Activated T-helper 17 cell treated with anti-CD3 and anti-CD28 coated beads, Interleukin-2, amount 50 U/mL, for 72 hours (primary cell): ENCODE measurements at regions not wholly inside any gene's neighbourhood (a gene's known extent, or its start where the extent isn't known, plus 50 kb on each side); places are given as distances from the start of the nearest gene placed in this dataset.

Experiments used
- ATAC-seq: fragments of 150-1000 bp; cut with Tn5 transposase; replicated peaks from 2 replicates; pipeline ENCODE4 v1.10.0; 2021; ENCODE audit warnings: mild to moderate bottlenecking, moderate library complexity
- H3K27ac Mint-ChIP-seq: one replicate; pipeline ENCODE4 v1.8.0; 2022; ENCODE audit warnings: mixed read lengths
- H3K27me3 Mint-ChIP-seq: one replicate; pipeline ENCODE4 v1.8.0; 2022; ENCODE audit warnings: mixed read lengths
- H3K36me3 Mint-ChIP-seq: one replicate; pipeline ENCODE4 v1.8.0; 2022; ENCODE audit warnings: low read depth, mild to moderate bottlenecking, mixed read lengths
- H3K4me1 Mint-ChIP-seq: one replicate; pipeline ENCODE4 v1.8.0; 2022; ENCODE audit warnings: mixed read lengths
- H3K4me3 Mint-ChIP-seq: one replicate; pipeline ENCODE4 v1.8.0; 2022; ENCODE audit warnings: mild to moderate bottlenecking, mixed read lengths
- H3K9me3 Mint-ChIP-seq: one replicate; pipeline ENCODE4 v1.8.0; 2022; ENCODE audit warnings: mixed read lengths

DNA sequence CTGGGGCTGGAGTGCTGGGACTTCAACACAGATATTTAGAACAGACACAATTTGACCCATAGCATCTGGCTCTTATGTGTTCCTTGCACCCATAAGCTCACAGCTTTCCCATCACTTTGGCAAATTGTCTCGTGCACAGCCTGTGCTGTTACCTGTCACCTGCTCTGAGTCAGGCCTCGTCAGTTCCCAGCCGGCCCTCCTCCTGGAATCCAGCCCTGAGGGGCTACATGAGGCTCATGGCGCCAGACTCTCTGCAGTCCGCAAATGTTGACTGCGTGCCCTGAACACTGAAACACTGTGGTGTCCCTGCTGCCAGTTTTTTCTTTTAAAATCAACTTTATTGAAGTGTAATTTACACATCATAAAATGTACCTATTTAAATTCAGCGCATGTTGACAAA, 65.4 kb upstream of the BZW1 start:
- H3K27me3 Mint-ChIP-seq, result no peaks in the 10 kb centered on the region
- H3K9me3 Mint-ChIP-seq, result no peaks in the 10 kb centered on the region
- H3K36me3 Mint-ChIP-seq, result no peaks in the 10 kb centered on the region
- H3K4me1 Mint-ChIP-seq, result no peaks in the 10 kb centered on the region
- no peak overlapping the region for H3K27ac Mint-ChIP-seq
- no peak overlapping the region for H3K4me3 Mint-ChIP-seq
- no peak for ATAC-seq

DNA sequence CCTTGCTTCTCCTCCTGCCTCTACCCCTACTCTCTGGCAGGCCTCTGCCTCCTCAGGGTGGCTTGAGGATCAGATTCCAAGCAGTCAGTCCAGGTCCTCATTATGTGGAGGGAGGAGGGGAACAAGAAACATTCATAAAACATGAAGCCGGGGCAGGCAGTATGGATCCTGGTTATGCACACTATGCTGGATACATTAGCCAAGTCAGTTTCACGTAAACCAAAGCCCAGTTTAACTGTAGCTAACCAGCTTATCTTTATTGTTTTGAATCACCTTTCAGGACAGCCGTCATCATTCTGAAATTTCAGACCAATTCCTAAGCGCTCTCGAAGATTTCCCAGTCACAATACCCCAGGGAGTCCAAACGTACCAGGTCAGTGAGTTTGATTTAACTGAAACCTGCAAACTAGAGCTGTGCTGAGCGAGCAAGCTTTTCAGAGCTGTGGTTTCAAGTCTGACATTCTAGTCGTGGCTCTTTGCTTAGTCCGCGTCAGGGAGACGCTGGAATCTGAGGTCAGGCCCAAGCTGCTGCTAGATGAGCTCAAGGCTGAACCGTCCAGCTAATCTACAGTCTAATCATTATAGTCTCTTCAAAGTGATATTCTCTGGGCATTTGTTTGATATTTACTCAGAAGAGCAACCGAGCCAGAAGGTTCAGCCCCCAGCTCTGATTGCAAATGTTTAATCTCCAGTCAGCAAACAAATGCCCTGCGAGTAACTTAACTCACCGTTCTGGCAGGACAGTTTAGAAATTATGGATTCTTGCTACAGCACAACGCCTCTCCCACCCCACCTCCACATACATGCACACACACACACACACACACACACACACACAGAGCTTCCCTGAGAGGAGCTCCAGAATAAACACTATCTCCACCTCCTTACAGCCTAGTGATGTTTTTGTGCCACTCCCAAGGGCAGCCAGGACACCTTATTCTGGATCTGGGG, 63.8 kb upstream of the BZW1 start:
- no peak for ATAC-seq
- H3K27me3 Mint-ChIP-seq, result peaks cover 5% of the 10 kb centered on the region
- no peaks in the 10 kb centered on the region for H3K4me1 Mint-ChIP-seq
- H3K4me3 Mint-ChIP-seq, result no peak overlapping the region
- H3K27ac Mint-ChIP-seq, result peak overlapping the region; percentile 20
- H3K36me3 Mint-ChIP-seq, result no peaks in the 10 kb centered on the region
- no peaks in the 10 kb centered on the region for H3K9me3 Mint-ChIP-seq

- no peak overlapping the region for H3K4me3 Mint-ChIP-seq
- H3K36me3 Mint-ChIP-seq, result no peaks in the 10 kb centered on the region
- peak overlapping the region; percentile 20 for H3K27ac Mint-ChIP-seq
- no peaks in the 10 kb centered on the region for H3K9me3 Mint-ChIP-seq
- no peak for ATAC-seq
- H3K27me3 Mint-ChIP-seq, result peaks cover 8% of the 10 kb centered on the region
- H3K4me1 Mint-ChIP-seq, result no peaks in the 10 kb centered on the region
Measured at GRCh38 chr2:200748779-200749178, 62.9 kb upstream of the BZW1 start.

DNA sequence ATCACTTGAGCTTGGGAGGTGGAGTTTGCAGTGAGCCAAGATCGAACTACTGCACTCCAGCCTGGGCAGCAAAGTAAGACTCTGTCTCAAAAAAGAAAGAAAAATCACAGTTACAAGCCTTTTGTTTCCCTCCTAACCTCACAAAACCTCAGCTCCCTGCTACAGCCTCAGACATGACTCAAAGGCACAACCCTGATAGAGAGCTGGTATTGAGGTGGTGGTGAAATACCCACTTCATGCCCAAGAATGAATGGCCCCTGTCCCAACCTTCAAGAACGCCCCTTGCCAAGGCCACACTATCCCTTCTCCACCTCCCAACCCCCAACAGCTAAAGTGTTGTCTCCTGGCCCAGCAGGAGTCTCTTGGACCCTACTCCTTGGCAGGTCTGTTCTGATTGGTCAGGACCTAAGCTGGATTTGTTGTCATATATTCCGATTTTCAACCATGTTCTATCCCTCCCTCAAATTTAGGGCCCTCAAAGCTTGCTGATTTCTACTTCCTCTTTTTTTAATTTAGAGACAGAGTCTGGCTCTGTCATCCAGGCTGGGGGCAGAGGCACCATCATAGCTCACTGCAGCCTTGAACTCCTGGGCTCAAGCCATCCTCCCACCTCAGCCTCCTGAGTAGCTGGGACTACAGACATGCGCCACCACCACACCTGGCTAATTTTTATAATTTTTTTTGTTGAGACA, 61.9 kb upstream of the BZW1 start:
- Mint-ChIP-seq H3K27me3 (peaks cover 13% of the 10 kb centered on the region), H3K27ac (no peak overlapping the region), H3K36me3 (no peaks in the 10 kb centered on the region), H3K4me3 (no peak overlapping the region), H3K4me1 (no peaks in the 10 kb centered on the region), H3K9me3 (no peaks in the 10 kb centered on the region)
- no peak for ATAC-seq

DNA sequence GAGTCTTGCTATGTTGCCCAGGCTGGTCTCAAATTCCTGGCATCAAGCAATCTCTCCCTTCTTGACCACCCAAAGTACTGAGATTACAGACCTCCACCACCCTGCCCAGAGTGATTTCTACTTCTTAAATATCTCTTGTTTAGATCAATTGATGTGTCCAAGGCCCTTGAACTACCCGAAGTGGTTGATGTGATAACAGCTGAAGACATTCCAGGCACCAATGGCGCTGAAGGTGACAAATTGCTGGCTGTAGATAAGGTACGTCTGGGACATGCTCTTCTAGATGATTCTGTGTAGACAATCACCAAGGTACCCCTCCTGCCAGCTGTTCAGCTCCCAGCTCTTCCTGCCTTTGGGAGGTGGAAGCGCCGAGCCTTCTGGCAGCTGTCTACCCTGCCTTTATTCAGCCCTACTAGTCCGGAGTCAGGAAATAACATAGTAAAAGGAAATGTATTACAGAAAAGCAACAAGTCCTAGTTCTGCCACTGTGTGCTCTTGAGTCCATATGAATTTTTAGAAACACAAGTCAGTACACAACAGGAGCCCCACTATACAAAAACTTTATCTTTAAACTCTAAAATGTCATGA, 61.3 kb upstream of the BZW1 start:
- no peak overlapping the region for H3K27ac Mint-ChIP-seq
- no peak for ATAC-seq
- H3K27me3 Mint-ChIP-seq, result peaks cover 16% of the 10 kb centered on the region

DNA sequence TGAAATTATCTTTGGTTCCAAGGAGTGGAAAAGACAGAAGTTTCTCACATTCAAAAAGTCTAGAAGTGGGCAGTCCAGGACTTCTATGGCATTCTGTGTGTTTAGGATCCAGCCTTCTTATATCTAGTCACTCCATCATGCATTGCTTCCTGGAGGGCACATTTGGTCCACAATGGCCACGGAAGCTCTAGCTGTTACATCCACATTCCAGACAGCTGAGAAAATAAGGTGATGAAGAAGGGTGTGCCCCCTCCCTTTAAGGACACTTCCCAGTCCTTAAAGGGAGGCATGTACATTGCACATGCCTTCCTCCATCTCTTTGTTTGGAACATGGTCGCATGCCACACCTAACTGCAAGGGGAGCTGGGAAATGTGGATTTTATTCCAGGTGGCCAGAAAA, 59.9 kb upstream of the BZW1 start:
- no peaks in the 10 kb centered on the region for H3K36me3 Mint-ChIP-seq
- no peaks in the 10 kb centered on the region for H3K4me1 Mint-ChIP-seq
- peaks cover 16% of the 10 kb centered on the region for H3K27me3 Mint-ChIP-seq
- H3K4me3 Mint-ChIP-seq, result no peak overlapping the region
- H3K9me3 Mint-ChIP-seq, result no peaks in the 10 kb centered on the region
- H3K27ac Mint-ChIP-seq, result no peak overlapping the region
- ATAC-seq, result no peak

More for the DNA sequence above, 61.3 kb upstream of the BZW1 start:
- H3K4me3 Mint-ChIP-seq, result no peak overlapping the region
- H3K4me1 Mint-ChIP-seq, result no peaks in the 10 kb centered on the region
- H3K36me3 Mint-ChIP-seq, result no peaks in the 10 kb centered on the region
- H3K9me3 Mint-ChIP-seq, result no peaks in the 10 kb centered on the region

DNA sequence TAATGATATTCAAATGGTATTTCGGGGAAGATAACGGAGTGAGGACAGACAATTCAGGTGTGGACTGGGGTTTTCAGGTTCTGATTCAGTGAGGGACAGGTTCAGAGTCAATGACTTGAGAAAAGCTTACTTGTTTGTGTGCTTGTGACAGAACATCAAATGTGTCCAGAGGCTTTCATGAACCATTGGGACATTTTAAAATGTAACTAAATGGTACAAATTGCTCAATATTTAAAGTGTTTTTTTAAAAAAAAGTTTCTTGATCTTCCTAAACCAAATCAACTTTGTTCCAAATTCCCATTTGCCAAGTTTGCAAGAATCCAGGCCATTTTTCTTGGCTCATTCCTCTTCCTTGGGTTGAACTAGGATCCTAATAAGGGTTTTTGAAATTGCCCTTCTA, 59.4 kb upstream of the BZW1 start:
- peaks cover 19% of the 10 kb centered on the region for H3K27me3 Mint-ChIP-seq
- no peak overlapping the region for H3K27ac Mint-ChIP-seq
- H3K4me3 Mint-ChIP-seq, result no peak overlapping the region
- no peak for ATAC-seq
- no peaks in the 10 kb centered on the region for H3K36me3 Mint-ChIP-seq
- H3K9me3 Mint-ChIP-seq, result no peaks in the 10 kb centered on the region
- no peaks in the 10 kb centered on the region for H3K4me1 Mint-ChIP-seq

GRCh38 chr2:200752835-200753234, 58.9 kb upstream of the BZW1 start:
- no peak for ATAC-seq
- H3K4me3 Mint-ChIP-seq, result no peak overlapping the region
- H3K27me3 Mint-ChIP-seq, result peaks cover 21% of the 10 kb centered on the region
- H3K36me3 Mint-ChIP-seq, result no peaks in the 10 kb centered on the region
- H3K4me1 Mint-ChIP-seq, result no peaks in the 10 kb centered on the region
- H3K9me3 Mint-ChIP-seq, result no peaks in the 10 kb centered on the region
- no peak overlapping the region for H3K27ac Mint-ChIP-seq

DNA sequence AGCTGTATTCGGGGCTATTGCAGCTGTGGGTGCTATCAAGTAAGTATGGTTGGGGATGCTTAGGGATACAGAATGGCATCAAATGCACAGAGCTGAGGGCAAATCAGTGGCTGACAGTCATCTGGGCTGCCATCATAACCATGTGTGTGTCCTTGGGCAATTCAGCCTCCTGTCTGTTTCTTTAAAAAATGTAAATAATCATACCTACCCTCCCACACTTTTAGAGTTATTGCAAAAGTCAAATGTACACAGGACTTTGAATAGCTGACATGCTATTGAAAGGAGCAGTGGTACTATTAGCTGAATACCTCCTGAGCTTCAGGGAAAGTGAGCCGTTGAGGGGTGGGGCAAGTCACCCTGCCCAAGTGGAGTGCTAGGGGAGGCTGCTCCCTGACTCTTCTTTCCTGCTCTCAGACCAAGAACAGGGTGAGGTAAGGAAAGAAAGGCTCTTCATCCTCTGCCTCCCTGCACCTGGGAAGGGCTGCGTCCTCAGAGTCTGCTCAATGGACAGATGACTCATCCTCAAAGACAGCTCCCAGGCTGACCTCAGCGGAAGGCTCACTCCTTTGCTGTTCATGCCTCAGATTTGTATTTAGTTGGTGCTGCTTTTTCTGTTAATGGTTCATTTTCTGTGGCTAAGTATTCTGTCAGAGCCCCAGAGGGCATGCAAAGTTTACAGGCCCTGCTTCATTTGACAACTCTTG, 54.9 kb upstream of the BZW1 start:
- Mint-ChIP-seq H3K27me3 (peaks cover 34% of the 10 kb centered on the region), H3K4me3 (no peak overlapping the region), H3K9me3 (no peaks in the 10 kb centered on the region), H3K27ac (no peak overlapping the region), H3K36me3 (no peaks in the 10 kb centered on the region), H3K4me1 (no peaks in the 10 kb centered on the region)
- no peak for ATAC-seq

GRCh38 chr2:200757399-200757798, 54.3 kb upstream of the BZW1 start:
- no peak overlapping the region for H3K27ac Mint-ChIP-seq
- H3K9me3 Mint-ChIP-seq, result no peaks in the 10 kb centered on the region
- no peak overlapping the region for H3K4me3 Mint-ChIP-seq
- no peak for ATAC-seq
- H3K36me3 Mint-ChIP-seq, result no peaks in the 10 kb centered on the region
- peaks cover 29% of the 10 kb centered on the region for H3K27me3 Mint-ChIP-seq
- H3K4me1 Mint-ChIP-seq, result no peaks in the 10 kb centered on the region

- Mint-ChIP-seq H3K36me3 (no peaks in the 10 kb centered on the region), H3K4me1 (no peaks in the 10 kb centered on the region), H3K4me3 (no peak overlapping the region), H3K27ac (no peak overlapping the region), H3K9me3 (no peaks in the 10 kb centered on the region), H3K27me3 (peaks cover 29% of the 10 kb centered on the region)
- no peak for ATAC-seq
Measured at GRCh38 chr2:200758341-200758740, 53.4 kb upstream of the BZW1 start.

DNA sequence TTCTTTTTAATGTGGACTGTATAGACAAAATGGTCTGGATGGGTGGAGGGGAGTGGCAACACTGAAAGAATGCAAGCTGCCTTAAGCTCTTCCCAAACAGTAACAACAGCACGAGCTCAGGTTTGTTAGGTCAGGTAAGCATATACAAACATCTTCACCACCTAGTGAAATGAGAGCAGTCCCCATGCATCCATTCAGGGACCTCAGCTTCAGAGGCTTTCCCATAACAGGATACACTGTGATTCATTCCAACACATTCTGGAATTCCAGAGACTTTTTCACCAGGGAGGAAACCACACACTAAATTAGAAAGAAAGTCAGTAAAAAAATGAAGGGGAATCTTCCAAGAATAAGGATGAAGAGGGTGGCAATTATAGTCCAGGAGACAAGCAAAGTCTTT, 50.4 kb upstream of the BZW1 start:
- ATAC-seq, result no peak
- Mint-ChIP-seq H3K36me3 (no peaks in the 10 kb centered on the region), H3K27me3 (peaks cover 18% of the 10 kb centered on the region), H3K4me3 (no peak overlapping the region), H3K27ac (no peak overlapping the region), H3K9me3 (no peaks in the 10 kb centered on the region), H3K4me1 (peaks cover 11% of the 10 kb centered on the region)
